HG03457 (cell line): ENCODE measurements at regions not wholly inside any gene's neighbourhood (a gene's known extent, or its start where the extent isn't known, plus 50 kb on each side); places are given as distances from the start of the nearest gene placed in this dataset.
"Not testable (repeated sequence)": the region's sequence is repeated elsewhere in the genome, so short reads cannot be mapped to it uniquely, and the experiment has no call there.

Experiments used
- ATAC-seq: cut with Tn5 transposase; IDR thresholded peaks from one replicate; pipeline ENCODE4 v1.9.1; 2021; ENCODE audit warnings: moderate number of reproducible peaks; ENCODE audit not compliant: unreplicated experiment

GRCh38 chr6:11961923-11962322 lies 50.2 kb upstream of the HIVEP1 start:
- no peak for ATAC-seq

DNA sequence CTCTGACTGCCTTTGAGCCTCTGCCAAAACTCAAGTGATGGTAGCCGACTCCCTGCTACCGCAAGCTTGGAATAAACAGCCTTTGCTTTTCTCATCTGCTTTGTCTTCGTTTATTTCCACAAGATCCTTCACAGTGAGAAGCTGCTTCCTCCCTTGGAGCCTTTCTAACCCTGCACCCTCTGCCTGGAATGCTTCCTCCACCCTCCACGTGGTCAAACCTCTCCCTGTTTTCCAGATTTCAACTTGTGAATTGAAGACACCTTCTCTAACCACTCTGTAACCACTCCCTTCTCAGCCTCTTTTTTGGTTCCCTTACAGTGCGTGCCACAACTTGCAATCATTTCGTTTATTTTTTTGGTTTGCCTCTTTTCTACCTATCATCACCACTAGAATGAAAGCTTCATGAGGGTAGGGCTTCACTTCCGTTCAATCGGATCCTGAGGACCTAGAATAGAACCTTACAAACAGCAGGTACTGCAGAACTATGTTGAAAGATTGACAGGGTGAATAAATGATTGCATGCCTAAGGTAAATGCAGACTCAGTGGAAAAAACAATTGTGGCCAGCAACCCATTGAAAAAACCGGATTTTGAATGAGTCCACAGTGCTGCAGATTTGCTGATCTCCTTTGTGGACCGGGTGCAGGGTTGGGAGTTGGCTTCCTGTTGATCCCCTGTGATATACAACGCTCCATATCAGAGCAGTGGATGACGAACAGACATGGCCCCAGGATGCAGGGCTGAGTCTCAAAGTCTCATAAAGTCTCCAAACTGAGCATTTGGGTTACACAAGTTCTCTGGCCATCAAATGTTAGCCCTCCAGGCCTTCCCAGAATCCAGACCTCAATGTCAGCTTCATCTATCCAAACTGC lies 51.0 kb upstream of the HIVEP1 start:
- ATAC-seq: no peak

GRCh38 chr6:11956781-11957180 lies 55.3 kb upstream of the HIVEP1 start:
- no peak for ATAC-seq

GRCh38 chr6:11953641-11954040 lies 58.5 kb upstream of the HIVEP1 start:
- no peak for ATAC-seq

- no peak for ATAC-seq
Measured at GRCh38 chr6:11952316-11952715, 59.8 kb upstream of the HIVEP1 start.

- no peak for ATAC-seq
Measured at GRCh38 chr6:11951868-11952267, 60.2 kb upstream of the HIVEP1 start.

- ATAC-seq: no peak
Measured at GRCh38 chr6:11950109-11950508, 62.0 kb upstream of the HIVEP1 start.

DNA sequence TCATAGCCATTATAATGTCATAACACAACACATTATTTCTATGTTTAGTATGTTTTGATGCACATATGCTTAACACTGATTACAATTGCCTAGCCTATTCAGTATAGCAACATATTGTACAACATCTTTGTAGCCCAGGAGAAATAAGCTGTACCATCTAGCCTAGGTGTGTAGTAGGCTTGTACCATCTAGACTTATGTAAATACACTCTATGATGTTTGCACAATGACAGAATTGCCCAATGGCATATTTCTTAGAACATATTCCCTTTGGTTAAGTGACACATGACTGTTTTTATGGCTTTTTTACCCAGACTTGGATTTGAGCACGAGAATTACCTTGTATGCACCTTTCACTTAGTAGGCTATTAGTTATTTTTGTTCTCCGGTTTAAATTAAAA lies 64.5 kb upstream of the HIVEP1 start:
- ATAC-seq: no peak

GRCh38 chr6:11947063-11947462 lies 65.0 kb upstream of the HIVEP1 start:
- ATAC-seq: no peak

DNA sequence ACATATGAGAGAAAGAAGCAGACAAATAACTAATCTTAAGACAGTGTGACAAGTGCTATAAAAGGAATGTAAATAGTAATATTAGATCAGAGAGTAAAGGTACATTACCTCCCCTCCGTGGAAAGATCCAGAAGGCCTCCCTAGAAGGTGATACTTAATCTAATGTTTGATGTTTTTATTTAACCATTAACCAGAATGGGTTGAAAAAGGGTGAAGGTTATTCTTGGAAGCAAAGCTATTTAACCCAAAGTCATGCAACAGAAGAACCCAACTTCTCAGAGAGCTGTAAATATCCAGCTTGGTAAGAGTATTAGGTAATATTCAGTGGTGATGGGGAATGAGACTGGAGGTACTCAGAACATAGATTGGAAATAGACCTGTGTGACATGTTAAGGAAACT lies 68.0 kb upstream of the HIVEP1 start:
- no peak for ATAC-seq

GRCh38 chr6:11943060-11943459 lies 69.1 kb upstream of the HIVEP1 start:
- no peak for ATAC-seq

GRCh38 chr6:11942185-11942864 lies 69.8 kb upstream of the HIVEP1 start:
- no peak for ATAC-seq

DNA sequence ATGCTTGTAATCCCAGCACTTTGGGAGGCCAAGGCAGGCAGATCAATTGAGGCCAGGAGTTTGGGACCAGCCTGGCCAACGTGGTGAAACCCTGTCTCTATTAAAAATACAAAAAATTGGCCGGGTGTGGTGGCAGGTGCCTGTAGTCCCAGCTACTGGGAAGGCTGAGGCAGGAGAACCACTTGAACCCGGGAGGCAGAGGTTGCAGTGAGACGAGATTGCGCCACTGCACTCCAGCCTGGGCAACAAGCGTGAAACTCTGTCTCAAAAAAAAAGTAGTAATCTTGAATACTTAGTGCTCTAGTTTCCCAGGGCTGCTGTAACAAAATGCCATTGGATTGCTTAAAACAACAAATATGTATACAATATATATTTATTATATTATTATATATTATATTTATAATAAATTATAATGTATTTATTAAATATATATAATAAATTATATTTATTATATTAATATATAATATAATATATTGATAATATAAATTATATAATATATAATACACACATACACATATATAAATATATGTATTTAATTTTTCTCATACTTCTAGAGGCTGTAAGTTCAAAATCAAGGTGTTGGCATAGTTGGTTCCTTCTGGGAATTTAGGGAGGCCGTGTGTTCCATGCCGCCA lies 71.5 kb upstream of the HIVEP1 start:
- ATAC-seq: not testable (repeated sequence)

DNA sequence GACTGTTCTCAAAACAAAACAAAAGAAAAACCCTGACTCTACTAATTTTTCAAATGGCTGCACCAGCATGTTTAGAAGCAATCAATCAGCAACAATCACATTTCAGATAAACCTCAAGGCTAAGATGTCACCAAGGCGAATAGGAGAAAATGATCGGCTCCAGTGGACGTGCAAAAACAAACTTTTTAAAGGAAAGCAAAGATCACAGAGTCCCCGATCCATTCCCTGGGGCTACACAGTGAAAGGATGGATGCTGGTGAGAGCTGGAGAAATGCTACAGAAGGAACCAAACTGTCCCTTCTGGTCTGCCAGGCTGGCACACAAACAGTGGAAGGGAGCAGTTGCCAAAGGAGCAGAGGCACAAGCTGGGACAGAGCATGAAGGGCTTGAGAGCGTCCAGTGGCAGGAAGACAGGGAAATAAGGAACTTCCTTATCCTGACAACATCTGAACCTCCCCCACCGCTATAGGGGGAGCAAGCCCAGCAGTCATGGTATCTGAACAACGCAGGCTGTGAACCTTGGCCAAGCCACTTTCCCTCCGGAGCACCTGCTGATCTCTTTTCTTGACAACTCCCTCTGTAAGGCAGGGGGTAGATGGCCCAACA lies 73.7 kb upstream of the HIVEP1 start:
- no peak for ATAC-seq

DNA sequence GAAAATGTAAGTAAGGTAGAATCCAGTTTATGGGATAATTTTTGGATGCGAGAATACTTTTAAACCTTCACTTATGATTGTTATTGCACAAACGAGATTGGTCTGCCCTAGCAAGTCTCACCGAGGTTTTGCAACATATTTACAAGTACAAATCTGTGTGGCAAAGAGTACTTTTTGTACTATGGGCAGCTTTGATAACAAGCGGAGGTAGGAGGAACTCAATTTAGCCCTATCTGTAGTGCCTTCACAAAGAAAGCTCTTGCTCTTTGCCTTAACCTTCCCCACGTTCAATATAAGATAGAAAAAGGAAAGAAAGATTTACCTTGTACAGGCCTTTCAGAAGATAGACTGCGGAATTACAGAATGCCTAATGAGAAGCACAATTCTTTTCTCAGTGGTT lies 77.5 kb upstream of the HIVEP1 start:
- ATAC-seq: no peak

GRCh38 chr6:11932892-11933291 lies 79.2 kb upstream of the HIVEP1 start:
- not testable (repeated sequence) for ATAC-seq

DNA sequence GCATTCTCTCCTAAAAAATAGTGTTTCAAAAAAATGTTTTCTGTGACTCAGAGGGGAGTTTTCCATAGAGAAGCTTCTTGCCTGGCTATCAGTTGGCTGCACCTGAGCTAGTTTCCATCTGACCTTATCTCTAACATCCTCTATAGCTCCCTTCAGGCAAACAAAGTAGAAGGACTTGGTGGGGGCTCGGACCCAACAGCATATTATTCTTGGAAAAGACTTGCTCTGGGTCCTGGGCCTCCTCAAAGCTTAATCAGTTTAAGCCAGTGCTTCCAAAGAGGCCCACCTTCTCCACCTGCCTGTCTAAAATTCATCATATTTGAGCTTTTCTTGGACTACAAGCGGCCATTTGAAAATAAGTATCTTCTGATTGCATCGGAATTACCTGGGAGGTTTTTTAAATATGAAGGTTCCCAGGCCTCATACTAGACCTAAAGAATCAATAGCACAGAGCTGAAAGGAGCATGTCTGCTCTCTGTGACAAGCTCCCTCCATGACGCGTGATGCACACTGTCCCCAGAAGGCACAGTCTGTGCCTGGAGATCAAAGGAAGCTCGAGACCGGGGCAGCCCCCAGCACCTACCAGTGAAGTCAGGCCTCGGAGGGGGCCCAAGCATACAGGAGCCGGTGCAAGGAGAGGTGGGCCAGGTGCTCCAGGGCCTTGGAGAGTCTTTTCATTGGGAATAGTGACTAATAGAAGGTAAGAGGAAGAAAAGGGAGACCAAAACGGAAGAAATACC lies 80.6 kb upstream of the HIVEP1 start:
- no peak for ATAC-seq

DNA sequence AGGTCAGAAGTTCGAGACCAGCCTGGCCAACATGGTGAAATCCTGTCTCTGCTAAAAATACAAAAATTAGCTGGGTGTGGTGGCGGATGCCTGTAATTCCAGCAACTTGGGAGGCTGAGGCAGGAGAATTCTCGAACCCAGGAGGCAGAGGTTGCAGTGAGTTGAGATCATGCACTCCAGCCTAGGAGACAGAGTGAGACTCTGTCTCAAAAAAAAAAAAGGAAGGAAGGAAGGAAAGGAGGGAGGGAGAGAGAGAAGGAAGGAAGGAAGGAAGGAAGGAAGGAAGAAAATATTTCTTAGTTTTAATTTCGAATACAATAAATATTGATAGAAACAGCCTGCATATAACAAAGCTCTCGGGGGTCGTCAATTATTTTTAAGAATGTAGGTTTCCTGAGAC lies 81.3 kb upstream of the HIVEP1 start:
- not testable (repeated sequence) for ATAC-seq

GRCh38 chr6:11930240-11930639 lies 81.9 kb upstream of the HIVEP1 start:
- ATAC-seq: no peak

GRCh38 chr6:11929241-11929835 lies 82.8 kb upstream of the HIVEP1 start:
- ATAC-seq: no peak
